Stomach (tissue), 8 donors: ENCODE measurements at regions not wholly inside any gene's neighbourhood (a gene's known extent, or its start where the extent isn't known, plus 50 kb on each side); places are given as distances from the start of the nearest gene placed in this dataset.

ENCODE experiments used
- DNase-seq, 2 donors: peaks; one replicate each; pipeline versions ENCODE4 v3.0.0 to v3.0.0-alpha.2; 2013 to 2019
- H3K27ac ChIP-seq, 5 donors: fragments of 200-600 bp in 4 of 5; sonication (generic) in 4 of 5; one replicate each; pipeline ENCODE4 v1.5.1; 2013 to 2019; ENCODE audit warnings: mild to moderate bottlenecking in 1 of 5, moderate library complexity in 1 of 5
- H3K27me3 ChIP-seq, 3 donors: fragments of 200-600 bp; sonication (generic); one replicate each; pipeline ENCODE4 v1.5.1; 2017 to 2019; ENCODE audit warnings: mixed run types in 1 of 3
- H3K36me3 ChIP-seq, 4 donors: fragments of 200-600 bp; sonication (generic); 1 replicate in 3 of 4; 2 replicates in 1 of 4; pipeline ENCODE4 v1.5.1; 2016 to 2019
- H3K4me1 ChIP-seq, 4 donors: fragments of 200-600 bp; sonication (generic); one replicate each; pipeline ENCODE4 v1.5.1; 2016 to 2019
- H3K4me3 ChIP-seq, 4 donors: fragments of 200-600 bp; sonication (generic) in 3 of 4; one replicate each; pipeline ENCODE4 v1.5.1; 2016 to 2019; ENCODE audit warnings: mild to moderate bottlenecking in 1 of 4
- H3K9me3 ChIP-seq, 4 donors: fragments of 200-600 bp; sonication (generic); one replicate each; pipeline ENCODE4 v1.5.1; 2016 to 2019
- CTCF ChIP-seq, 7 experiments: fragments of 450-650 bp in 4 of 7; fragments of 200-600 bp in 3 of 7; sonication (generic) in 3 of 7; IDR thresholded peaks; one replicate each; pipeline ENCODE4 v1.5.1; 2016 to 2019; ENCODE audit warnings: antibody characterized with exemption in 7 of 7, control low read depth in 2 of 7, mild to moderate bottlenecking in 1 of 7
- EP300 ChIP-seq: sonication (generic); formaldehyde crosslinking; IDR thresholded peaks from one replicate; pipeline ENCODE4 v1.6.1; 2017; ENCODE audit warnings: antibody characterized with exemption
- POLR2A ChIP-seq, 4 donors: fragments of 450-650 bp; IDR thresholded peaks; one replicate each; pipeline ENCODE4 v1.6.1; 2016; ENCODE audit warnings: antibody characterized with exemption in 4 of 4, control low read depth in 2 of 4, mild to moderate bottlenecking in 1 of 4, moderate library complexity in 1 of 4
- POLR2AphosphoS5 ChIP-seq, 3 donors: sonication (generic); formaldehyde crosslinking; IDR thresholded peaks; one replicate each; pipeline ENCODE4 v1.6.1; 2016; ENCODE audit warnings: antibody characterized with exemption in 3 of 3
- WGBS, 5 donors: extraction: QIAGEN DNeasy Blood & Tissue Kit in 3 of 5; methylation state at CpG; one replicate each; pipeline versions ENCODE4 v1.1.5 to v1.1.7; 2013 to 2018; 5-methylcytosine and 5-hydroxymethylcytosine counted together
- intact Hi-C: fragments of 100-400 bp; cut with DNase I; formaldehyde crosslinking; loops from one replicate; pipeline ENCODE4 v1.15.1; 2023; ENCODE audit warnings: low total_unique reads
- donor health status: healthy with polysubstance abuse.
- donor health status: Bipolar disorder and iron deficiency.
- donor health status: healthy.

DNA sequence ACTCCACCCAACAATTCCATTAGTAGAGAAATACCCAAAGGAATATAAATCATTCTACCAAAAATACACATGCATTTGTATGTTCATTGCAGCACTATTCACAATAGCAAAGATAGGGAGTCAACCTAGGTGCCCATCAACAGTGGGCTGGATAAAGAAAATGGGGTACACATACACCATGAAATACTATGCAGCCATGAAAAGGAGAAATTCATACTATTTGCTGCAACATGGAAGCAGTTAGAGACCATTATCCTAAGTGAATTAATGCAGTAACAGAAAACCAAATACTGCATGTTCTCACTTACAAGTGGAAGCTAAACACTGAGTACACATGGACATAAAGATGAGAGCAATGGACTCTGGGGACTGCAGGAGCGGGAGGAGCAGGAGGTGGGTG lies 72.4 kb upstream of the MBOAT1 start:
- H3K27ac ChIP-seq, result no peak overlapping the region
- H3K4me3 ChIP-seq, result no peak overlapping the region
- intact Hi-C loops, result no loop called here
- no peak for DNase-seq
- TF ChIP-seq POLR2A (IDR thresholded peaks at IDR 0.05) (no peak), EP300 (no peak)
- 82 to 95% (median 88%) methylated on average over 1 of the region's 1 CpG for WGBS, 5 donors
- peaks cover 0 to 9% (median 0%) of the 10 kb centered on the region in 4 donors for H3K9me3 ChIP-seq
- H3K36me3 ChIP-seq, result no peaks in the 10 kb centered on the region
- H3K4me1 ChIP-seq, result no peaks in the 10 kb centered on the region
- no peaks in the 10 kb centered on the region for H3K27me3 ChIP-seq

- intact Hi-C loops, result no loop called here
- Histone ChIP-seq H3K9me3 (peaks cover 0 to 9% (median 0%) of the 10 kb centered on the region in 4 donors), H3K27me3 (no peaks in the 10 kb centered on the region), H3K27ac (no peak overlapping the region), H3K4me3 (no peak overlapping the region), H3K36me3 (no peaks in the 10 kb centered on the region), H3K4me1 (peaks cover 0 to 6% (median 0%) of the 10 kb centered on the region in 4 donors)
- 16 to 58% (median 48%) methylated on average over 1 of the region's 1 CpG for WGBS, 5 donors
- DNase-seq, result no peak
- TF ChIP-seq POLR2A (IDR thresholded peaks at IDR 0.05) (no peak), CTCF (IDR thresholded peaks at IDR 0.05) (no peak), POLR2AphosphoS5 (IDR thresholded peaks at IDR 0.05) (no peak), EP300 (no peak)
Observed at GRCh38 chr6:20286968-20287565, 74.8 kb upstream of the MBOAT1 start.

GRCh38 chr6:20291764-20292580 lies 79.7 kb upstream of the MBOAT1 start:
- Histone ChIP-seq H3K4me3 (no peak overlapping the region), H3K4me1 (peaks cover 0 to 8% (median 0%) of the 10 kb centered on the region in 4 donors), H3K36me3 (no peaks in the 10 kb centered on the region), H3K9me3 (no peaks in the 10 kb centered on the region), H3K27ac (no peak overlapping the region), H3K27me3 (no peaks in the 10 kb centered on the region)
- DNase-seq, result peak; percentile 82 to 92
- intact Hi-C loops, result loop anchor here (5.0 kb wide), 2 partner anchors 230 to 245 kb away; no protein-coding TSS in a partner anchor
- TF ChIP-seq CTCF (IDR thresholded peaks at IDR 0.05) (peak in 5 of 7 experiments; percentile 77 to 95 (median 89)), POLR2AphosphoS5 (IDR thresholded peaks at IDR 0.05) (peak in 1 of 3 donors; percentile 44), POLR2A (IDR thresholded peaks at IDR 0.05) (no peak), EP300 (no peak)
- WGBS, 5 donors, result 12 to 19% (median 16%) methylated on average over 10 of the region's 10 CpGs

DNA sequence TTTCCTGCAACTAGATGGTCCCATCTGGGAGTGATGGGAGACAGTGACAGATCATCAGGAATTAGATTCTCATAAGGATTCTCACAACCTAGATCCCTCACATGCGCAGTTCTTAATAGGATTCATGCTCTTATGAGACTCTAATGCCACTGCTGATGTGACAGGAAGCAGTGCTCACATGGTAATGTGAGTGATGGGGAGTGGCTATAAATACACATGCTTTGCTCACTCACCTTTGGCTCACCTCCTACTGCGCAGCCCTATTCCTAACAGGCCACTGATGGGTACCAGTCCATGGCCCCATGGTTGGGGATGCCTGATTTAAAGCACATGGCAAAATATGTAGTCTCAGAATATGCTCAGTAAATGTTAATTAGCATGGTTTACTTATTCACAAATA lies 80.6 kb upstream of the MBOAT1 start:
- no peak overlapping the region for H3K4me3 ChIP-seq
- no peaks in the 10 kb centered on the region for H3K36me3 ChIP-seq
- no peaks in the 10 kb centered on the region for H3K27me3 ChIP-seq
- intact Hi-C loops, result loop anchor here (5.0 kb wide), 2 partner anchors 229 to 244 kb away; no protein-coding TSS in a partner anchor
- 91 to 98% (median 92%) methylated on average over 2 of the region's 2 CpGs for WGBS, 5 donors
- H3K9me3 ChIP-seq, result no peaks in the 10 kb centered on the region
- no peak overlapping the region for H3K27ac ChIP-seq
- TF ChIP-seq POLR2A (IDR thresholded peaks at IDR 0.05) (no peak), POLR2AphosphoS5 (IDR thresholded peaks at IDR 0.05) (no peak), CTCF (IDR thresholded peaks at IDR 0.05) (no peak), EP300 (no peak)
- DNase-seq, result no peak
- H3K4me1 ChIP-seq, result peaks cover 0 to 8% (median 0%) of the 10 kb centered on the region in 4 donors
